ENCODE measurements at regions not wholly inside any gene's neighbourhood (a gene's known extent, or its start where the extent isn't known, plus 50 kb on each side); places are given as distances from the start of the nearest gene placed in this dataset.

GRCh38 chr7:54076616-54077015 lies 465.6 kb upstream of the VSTM2A start:
- Histone ChIP-seq H3K4me2 (ENCODE audit: insufficient read depth, low read length) (no peak overlapping the region), H3K4me3 (replicated peaks in 1 of 3; ENCODE audit: insufficient read depth in 1 of 3, low read depth in 1 of 3, low read length in 3 of 3) (no peak overlapping the region), H3K9ac (replicated peaks; ENCODE audit: extremely low read depth, insufficient read depth, low read length) (no peak overlapping the region), H3K79me2 (ENCODE audit: control insufficient read depth, insufficient read depth, low read length) (no peaks in the 10 kb centered on the region), H3K27ac (ENCODE audit: insufficient read depth, low read depth, low read length) (no peak overlapping the region), H3K9me3 (replicated peaks; ENCODE audit: control insufficient read depth, insufficient read depth, low read length) (peaks cover 3% of the 10 kb centered on the region), H3K36me3 (ENCODE audit: control insufficient read depth in 2 of 2, extremely low read depth in 1 of 2, insufficient read depth in 2 of 2, low read length in 2 of 2) (no peaks in the 10 kb centered on the region), H3K27me3 (ENCODE audit: control insufficient read depth in 2 of 2, insufficient read depth in 2 of 2, low read length in 2 of 2) (no peaks in the 10 kb centered on the region), H2AFZ (ENCODE audit: low read depth, low read length) (no peak overlapping the region), H3K4me1 (ENCODE audit: control insufficient read depth, extremely low read depth, insufficient read depth, low read length) (no peaks in the 10 kb centered on the region), H3K9me1 (replicated peaks; ENCODE audit: control insufficient read depth, extremely low read depth, insufficient read depth, low read length) (no peaks in the 10 kb centered on the region), H4K20me1 (replicated peaks; ENCODE audit: control insufficient read depth, extremely low read depth, insufficient read depth, low read length) (no peaks in the 10 kb centered on the region)
- DNase-seq (ENCODE audit: low read depth, low spot score) (no peak), FAIRE-seq (no peak)
- dilution Hi-C loops (cut with MboI; ENCODE audit: extremely low pct_ligation_motif_present, low sequenced_read_pairs) = no loop called here
- BruUV-seq (replicated peaks) = no TSS peak
- ChIA-PET POLR2A (no interaction called here), CTCF (no interaction called here)
- no peak for TF ChIP-seq GATA2 (IDR thresholded peaks at IDR 0.05; ENCODE audit: insufficient read depth, insufficient read length, low read depth, low read length)
- TF ChIP-seq FOS (IDR thresholded peaks at IDR 0.05; ENCODE audit: borderline replicate concordance, insufficient read depth, low read length) = no peak
- TF ChIP-seq POLR2A (IDR thresholded peaks at IDR 0.05; ENCODE audit: low read depth, low read length) = no peak
- intact Hi-C loops (cut with micrococcal nuclease) = no loop called here

GRCh38 chr7:54080525-54080924 lies 461.6 kb upstream of the VSTM2A start:
- Histone ChIP-seq H3K4me3 (replicated peaks in 1 of 3; ENCODE audit: insufficient read depth in 1 of 3, low read depth in 1 of 3, low read length in 3 of 3) (no peak overlapping the region), H3K27me3 (ENCODE audit: control insufficient read depth in 2 of 2, insufficient read depth in 2 of 2, low read length in 2 of 2) (no peaks in the 10 kb centered on the region), H3K4me1 (ENCODE audit: control insufficient read depth, extremely low read depth, insufficient read depth, low read length) (no peaks in the 10 kb centered on the region), H3K79me2 (ENCODE audit: control insufficient read depth, insufficient read depth, low read length) (no peaks in the 10 kb centered on the region), H3K4me2 (ENCODE audit: insufficient read depth, low read length) (no peak overlapping the region), H3K36me3 (ENCODE audit: control insufficient read depth in 2 of 2, extremely low read depth in 1 of 2, insufficient read depth in 2 of 2, low read length in 2 of 2) (no peaks in the 10 kb centered on the region), H3K9ac (replicated peaks; ENCODE audit: extremely low read depth, insufficient read depth, low read length) (no peak overlapping the region), H3K9me3 (replicated peaks; ENCODE audit: control insufficient read depth, insufficient read depth, low read length) (peaks cover 3% of the 10 kb centered on the region), H4K20me1 (replicated peaks; ENCODE audit: control insufficient read depth, extremely low read depth, insufficient read depth, low read length) (no peaks in the 10 kb centered on the region), H3K9me1 (replicated peaks; ENCODE audit: control insufficient read depth, extremely low read depth, insufficient read depth, low read length) (no peaks in the 10 kb centered on the region), H2AFZ (ENCODE audit: low read depth, low read length) (no peak overlapping the region), H3K27ac (ENCODE audit: insufficient read depth, low read depth, low read length) (no peak overlapping the region)
- TF ChIP-seq POLR2AphosphoS5 (IDR thresholded peaks at IDR 0.05; ENCODE audit: insufficient read depth, low read depth, low read length) = no peak
- TF ChIP-seq MYC (IDR thresholded peaks at IDR 0.05; ENCODE audit: low read depth, low read length) = no peak
- TF ChIP-seq CTCF (IDR thresholded peaks at IDR 0.05; ENCODE audit: extremely low read depth in 1 of 2, insufficient read depth in 1 of 2, low read depth in 1 of 2, low read length in 2 of 2) = no peak
- no peak for TF ChIP-seq GATA2 (IDR thresholded peaks at IDR 0.05; ENCODE audit: insufficient read depth, insufficient read length, low read depth, low read length)
- no peak for TF ChIP-seq FOS (IDR thresholded peaks at IDR 0.05; ENCODE audit: borderline replicate concordance, insufficient read depth, low read length)
- no peak for TF ChIP-seq JUN (IDR thresholded peaks at IDR 0.05; ENCODE audit: borderline replicate concordance, insufficient read depth, insufficient read length, low read depth)
- TF ChIP-seq MAX (IDR thresholded peaks at IDR 0.05; ENCODE audit: insufficient read depth, insufficient read length) = no peak
- no peak for TF ChIP-seq POLR2A (IDR thresholded peaks at IDR 0.05; ENCODE audit: low read depth, low read length)
- TF ChIP-seq EZH2 (IDR thresholded peaks at IDR 0.05; ENCODE audit: borderline replicate concordance, low read depth, low read length, severe bottlenecking) = no peak
- no peak for DNase-seq (ENCODE audit: low read depth, low spot score)
- ChIA-PET POLR2A (no interaction called here), CTCF (no interaction called here)
- BruUV-seq (replicated peaks) = no TSS peak
- FAIRE-seq = no peak
- dilution Hi-C loops (cut with MboI; ENCODE audit: extremely low pct_ligation_motif_present, low sequenced_read_pairs) (no loop called here), intact Hi-C loops (cut with micrococcal nuclease) (no loop called here)

All from endothelial cell of umbilical vein (primary cell).